ENCODE measurements at regions not wholly inside any gene's neighbourhood (a gene's known extent, or its start where the extent isn't known, plus 50 kb on each side); places are given as distances from the start of the nearest gene placed in this dataset.

DNA sequence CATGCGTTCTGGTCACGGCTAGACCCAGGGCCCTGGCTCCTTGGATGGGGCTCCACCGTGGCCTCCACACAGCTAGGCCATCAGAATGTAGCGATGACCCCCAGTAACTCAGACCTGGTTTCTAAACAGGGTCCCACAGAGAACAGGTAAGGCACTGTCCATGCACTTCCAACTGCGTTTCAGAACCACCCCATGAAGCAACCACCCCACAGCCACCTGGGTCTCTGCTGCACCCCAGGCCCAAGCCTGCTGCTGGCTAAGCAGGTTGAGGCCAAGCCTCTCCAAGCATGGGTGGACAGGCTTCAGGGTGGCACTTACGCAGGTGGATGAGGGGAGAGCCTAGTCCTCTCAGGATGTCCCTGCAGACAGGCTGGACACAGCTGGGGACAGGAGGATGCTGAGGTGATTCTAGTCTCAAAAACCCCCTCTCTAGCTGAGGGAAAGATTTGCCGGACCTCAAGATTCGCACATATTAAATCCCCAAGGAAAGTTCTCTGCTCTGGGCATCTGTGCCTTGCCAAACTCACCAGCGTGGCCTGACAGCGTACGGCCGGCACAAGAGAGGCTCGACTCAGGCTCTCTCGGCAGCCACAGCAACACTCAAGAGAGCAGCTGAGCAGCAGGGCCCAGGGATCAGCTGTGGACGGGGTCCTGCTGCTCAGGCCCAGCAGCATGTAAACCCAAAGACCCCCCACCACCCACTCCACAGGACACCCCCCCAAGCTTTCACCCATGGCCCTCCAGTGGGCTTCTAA, 141.6 kb downstream of the CRYBB2 start:
- no peaks in the 10 kb centered on the region for H3K27me3 ChIP-seq
- no peak overlapping the region for H3K27ac ChIP-seq
- TF ChIP-seq POLR2A (IDR thresholded peaks at IDR 0.05) = no peak
- TF ChIP-seq, protein P1, sequence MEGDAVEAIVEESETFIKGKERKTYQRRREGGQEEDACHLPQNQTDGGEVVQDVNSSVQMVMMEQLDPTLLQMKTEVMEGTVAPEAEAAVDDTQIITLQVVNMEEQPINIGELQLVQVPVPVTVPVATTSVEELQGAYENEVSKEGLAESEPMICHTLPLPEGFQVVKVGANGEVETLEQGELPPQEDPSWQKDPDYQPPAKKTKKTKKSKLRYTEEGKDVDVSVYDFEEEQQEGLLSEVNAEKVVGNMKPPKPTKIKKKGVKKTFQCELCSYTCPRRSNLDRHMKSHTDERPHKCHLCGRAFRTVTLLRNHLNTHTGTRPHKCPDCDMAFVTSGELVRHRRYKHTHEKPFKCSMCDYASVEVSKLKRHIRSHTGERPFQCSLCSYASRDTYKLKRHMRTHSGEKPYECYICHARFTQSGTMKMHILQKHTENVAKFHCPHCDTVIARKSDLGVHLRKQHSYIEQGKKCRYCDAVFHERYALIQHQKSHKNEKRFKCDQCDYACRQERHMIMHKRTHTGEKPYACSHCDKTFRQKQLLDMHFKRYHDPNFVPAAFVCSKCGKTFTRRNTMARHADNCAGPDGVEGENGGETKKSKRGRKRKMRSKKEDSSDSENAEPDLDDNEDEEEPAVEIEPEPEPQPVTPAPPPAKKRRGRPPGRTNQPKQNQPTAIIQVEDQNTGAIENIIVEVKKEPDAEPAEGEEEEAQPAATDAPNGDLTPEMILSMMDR (IDR thresholded peaks at IDR 0.05) = no peak
- no peaks in the 10 kb centered on the region for H3K36me3 ChIP-seq
- DNase-seq = peak; percentile 5 to 6
- H3K9me3 ChIP-seq = no peaks in the 10 kb centered on the region
- no peaks in the 10 kb centered on the region for H3K4me1 ChIP-seq
- no peak overlapping the region for H3K4me3 ChIP-seq
- intact Hi-C loops (cut with DNase I; ENCODE audit: low total_unique reads) = no loop called here

DNA sequence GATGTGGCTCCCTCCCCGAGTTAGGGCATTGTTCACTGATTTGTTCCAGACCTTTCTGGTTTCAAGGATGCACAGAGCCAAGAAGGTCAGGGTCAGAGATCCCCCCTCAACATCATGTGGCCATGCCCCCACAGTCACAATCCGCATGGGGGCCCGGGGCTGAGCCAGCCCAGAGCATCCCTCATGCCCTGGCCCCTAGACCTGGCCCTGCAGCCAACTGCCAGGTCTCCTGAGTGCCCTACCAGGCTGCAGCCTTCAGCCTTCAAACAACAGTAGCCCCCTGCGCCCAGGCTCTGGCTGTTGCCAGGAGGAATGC, 142.4 kb downstream of the CRYBB2 start:
- no peak overlapping the region for H3K27ac ChIP-seq
- H3K36me3 ChIP-seq = no peaks in the 10 kb centered on the region
- TF ChIP-seq, protein P1 (IDR thresholded peaks at IDR 0.05) = no peak
- TF ChIP-seq POLR2A (IDR thresholded peaks at IDR 0.05) = no peak
- H3K27me3 ChIP-seq = no peaks in the 10 kb centered on the region
- no peak for DNase-seq
- no peaks in the 10 kb centered on the region for H3K9me3 ChIP-seq
- intact Hi-C loops (cut with DNase I; ENCODE audit: low total_unique reads) = no loop called here
- H3K4me3 ChIP-seq = no peak overlapping the region
- H3K4me1 ChIP-seq = no peaks in the 10 kb centered on the region

DNA sequence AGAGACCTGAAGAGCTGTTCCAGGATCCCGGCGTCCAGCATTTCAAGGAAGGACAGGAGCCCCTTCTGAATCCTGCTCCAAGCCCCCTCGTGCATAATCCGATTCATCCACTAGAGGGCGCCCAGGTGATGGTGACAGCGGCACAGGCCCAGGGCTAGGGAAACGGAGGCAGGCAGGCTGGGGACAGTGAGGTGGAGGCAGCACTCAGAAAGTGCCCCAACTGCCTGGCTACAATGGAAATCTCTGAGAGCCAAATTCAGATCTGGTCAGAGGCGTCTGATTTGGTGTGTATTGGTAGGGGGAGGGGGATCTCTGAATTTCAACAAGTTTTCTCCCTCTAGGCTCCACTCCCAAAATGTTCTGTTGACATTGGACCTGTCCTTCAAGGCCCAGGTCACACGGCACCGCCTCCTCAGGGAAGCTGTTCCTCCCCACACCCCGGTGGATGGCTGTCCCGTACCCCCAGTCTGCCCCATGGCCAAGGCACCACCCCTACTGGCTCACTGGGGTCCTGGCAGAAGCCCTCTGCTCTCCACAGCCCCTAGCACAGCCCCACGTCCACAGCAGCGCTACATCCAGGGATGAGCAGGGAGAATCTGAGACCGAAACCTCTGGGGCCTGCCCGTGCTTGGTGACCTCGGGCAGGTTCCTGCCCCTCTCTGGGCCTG, 142.9 kb downstream of the CRYBB2 start:
- Histone ChIP-seq H3K27ac (no peak overlapping the region), H3K4me1 (no peaks in the 10 kb centered on the region), H3K4me3 (no peak overlapping the region), H3K27me3 (no peaks in the 10 kb centered on the region), H3K9me3 (no peaks in the 10 kb centered on the region), H3K36me3 (no peaks in the 10 kb centered on the region)
- peak; percentile 33 to 52 for DNase-seq
- intact Hi-C loops (cut with DNase I; ENCODE audit: low total_unique reads) = no loop called here
- no peak for TF ChIP-seq POLR2A (IDR thresholded peaks at IDR 0.05)
- TF ChIP-seq, protein P1 (IDR thresholded peaks at IDR 0.05) = peak; percentile 62 to 81 (median 64)

DNA sequence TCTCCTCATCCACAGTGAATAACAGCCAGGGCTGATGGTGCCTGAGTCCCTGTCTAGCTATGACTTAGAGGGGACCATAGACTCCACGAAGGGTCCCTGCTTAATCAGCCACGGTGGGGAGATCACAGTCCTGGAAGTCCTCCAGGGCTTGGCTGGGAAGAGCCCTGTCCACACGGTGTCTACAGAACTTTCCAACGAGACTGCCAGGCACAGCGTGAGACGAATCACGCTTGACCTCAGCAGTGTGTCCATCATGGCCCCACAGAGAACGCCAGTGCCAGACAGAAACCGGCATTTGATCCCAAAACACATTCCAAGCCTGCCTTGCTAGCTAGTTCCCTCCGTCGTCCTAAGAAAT, 143.4 kb downstream of the CRYBB2 start:
- H3K4me3 ChIP-seq = no peak overlapping the region
- intact Hi-C loops (cut with DNase I; ENCODE audit: low total_unique reads) = no loop called here
- no peaks in the 10 kb centered on the region for H3K9me3 ChIP-seq
- no peak for TF ChIP-seq POLR2A (IDR thresholded peaks at IDR 0.05)
- TF ChIP-seq, protein P1 (IDR thresholded peaks at IDR 0.05) = no peak
- H3K27me3 ChIP-seq = no peaks in the 10 kb centered on the region
- H3K4me1 ChIP-seq = no peaks in the 10 kb centered on the region
- H3K27ac ChIP-seq = no peak overlapping the region
- peak in 1 of 2 donors; percentile 7 for DNase-seq
- no peaks in the 10 kb centered on the region for H3K36me3 ChIP-seq

DNA sequence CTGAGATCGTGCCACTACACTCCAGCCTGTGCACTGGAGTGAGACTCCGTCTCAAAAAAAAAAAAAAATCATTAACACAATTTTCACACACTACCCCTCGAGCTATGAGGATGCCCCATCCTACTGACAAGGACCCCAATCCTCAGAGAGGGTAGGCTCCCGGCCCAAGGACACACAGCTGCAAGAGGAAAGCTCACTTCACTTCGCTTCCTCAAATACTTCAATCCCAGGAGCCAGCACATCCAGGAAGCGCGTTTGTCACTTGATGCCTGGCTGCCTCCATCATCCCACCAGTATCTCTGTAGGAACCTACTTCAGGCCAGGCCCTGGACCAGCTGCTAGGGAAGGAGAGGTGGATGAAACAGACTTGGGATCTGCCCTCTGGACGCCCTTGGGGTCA, 144.0 kb downstream of the CRYBB2 start:
- no peaks in the 10 kb centered on the region for H3K4me1 ChIP-seq
- H3K27ac ChIP-seq = no peak overlapping the region
- intact Hi-C loops (cut with DNase I; ENCODE audit: low total_unique reads) = no loop called here

More for the DNA sequence above, 144.0 kb downstream of the CRYBB2 start:
- no peaks in the 10 kb centered on the region for H3K9me3 ChIP-seq
- H3K27me3 ChIP-seq = no peaks in the 10 kb centered on the region
- H3K4me3 ChIP-seq = no peak overlapping the region
- no peak for DNase-seq
- no peaks in the 10 kb centered on the region for H3K36me3 ChIP-seq
- TF ChIP-seq POLR2A (IDR thresholded peaks at IDR 0.05) = no peak
- TF ChIP-seq, protein P1 (IDR thresholded peaks at IDR 0.05) = no peak
